NCI-H146 (cell line): ENCODE measurements at regions not wholly inside any gene's neighbourhood (a gene's known extent, or its start where the extent isn't known, plus 50 kb on each side); places are given as distances from the start of the nearest gene placed in this dataset.
"Not testable (repeated sequence)": the region's sequence is repeated elsewhere in the genome, so short reads cannot be mapped to it uniquely, and the experiment has no call there.

Experiments used
- DNase-seq: peaks from one replicate; lab custom pipeline; 2025; lab: John Stamatoyannopoulos, UW

GRCh38 chr2:238521002-238521401 is 94.3 kb downstream of the ASB1 start:
- no peak for DNase-seq

GRCh38 chr2:238521870-238522269 is 95.1 kb downstream of the ASB1 start:
- DNase-seq: no peak

GRCh38 chr2:238523158-238524110 is 96.7 kb downstream of the ASB1 start:
- DNase-seq: no peak

GRCh38 chr2:238524426-238524983 is 97.8 kb downstream of the ASB1 start:
- no peak for DNase-seq

- peak; percentile 75 for DNase-seq
Measured at GRCh38 chr2:238525990-238526389, 99.3 kb downstream of the ASB1 start.

GRCh38 chr2:238527565-238527964 is 100.8 kb downstream of the ASB1 start:
- DNase-seq: no peak

GRCh38 chr2:238528953-238529781 is 102.4 kb downstream of the ASB1 start:
- peak; percentile 83 for DNase-seq

- DNase-seq: not testable (repeated sequence)
Measured at GRCh38 chr2:238531017-238531645, 104.4 kb downstream of the ASB1 start.

GRCh38 chr2:238543732-238544131 is 117.0 kb downstream of the ASB1 start:
- not testable (repeated sequence) for DNase-seq

GRCh38 chr2:238548902-238549462 is 122.3 kb downstream of the ASB1 start:
- no peak for DNase-seq

GRCh38 chr2:238549866-238550265 is 123.1 kb downstream of the ASB1 start:
- no peak for DNase-seq

GRCh38 chr2:238551091-238551490 is 124.4 kb downstream of the ASB1 start:
- DNase-seq: no peak

GRCh38 chr2:238552226-238552625 is 125.5 kb downstream of the ASB1 start:
- no peak for DNase-seq

GRCh38 chr2:238553159-238553558 is 126.4 kb downstream of the ASB1 start:
- DNase-seq: no peak

GRCh38 chr2:238554468-238555315 is 128.0 kb downstream of the ASB1 start:
- no peak for DNase-seq

- no peak for DNase-seq
Measured at GRCh38 chr2:238555786-238556542, 129.2 kb downstream of the ASB1 start.

GRCh38 chr2:238557431-238557830 is 130.7 kb downstream of the ASB1 start:
- DNase-seq: no peak

GRCh38 chr2:238557936-238558335 is 131.2 kb downstream of the ASB1 start:
- DNase-seq: no peak

- DNase-seq: no peak
Measured at GRCh38 chr2:238558456-238559099, 131.9 kb downstream of the ASB1 start.
